Stomach (tissue), 8 donors: ENCODE measurements at regions not wholly inside any gene's neighbourhood (a gene's known extent, or its start where the extent isn't known, plus 50 kb on each side); places are given as distances from the start of the nearest gene placed in this dataset.

Experiments
- DNase-seq, 2 donors: peaks; one replicate each; pipeline versions ENCODE4 v3.0.0 to v3.0.0-alpha.2; 2013 to 2019
- H3K27ac ChIP-seq, 5 donors: fragments of 200-600 bp in 4 of 5; sonication (generic) in 4 of 5; one replicate each; pipeline ENCODE4 v1.5.1; 2013 to 2019; ENCODE audit warnings: mild to moderate bottlenecking in 1 of 5, moderate library complexity in 1 of 5
- H3K27me3 ChIP-seq, 3 donors: fragments of 200-600 bp; sonication (generic); one replicate each; pipeline ENCODE4 v1.5.1; 2017 to 2019; ENCODE audit warnings: mixed run types in 1 of 3
- H3K36me3 ChIP-seq, 4 donors: fragments of 200-600 bp; sonication (generic); 1 replicate in 3 of 4; 2 replicates in 1 of 4; pipeline ENCODE4 v1.5.1; 2016 to 2019
- H3K4me1 ChIP-seq, 4 donors: fragments of 200-600 bp; sonication (generic); one replicate each; pipeline ENCODE4 v1.5.1; 2016 to 2019
- H3K4me3 ChIP-seq, 4 donors: fragments of 200-600 bp; sonication (generic) in 3 of 4; one replicate each; pipeline ENCODE4 v1.5.1; 2016 to 2019; ENCODE audit warnings: mild to moderate bottlenecking in 1 of 4
- H3K9me3 ChIP-seq, 4 donors: fragments of 200-600 bp; sonication (generic); one replicate each; pipeline ENCODE4 v1.5.1; 2016 to 2019
- EP300 ChIP-seq: sonication (generic); formaldehyde crosslinking; IDR thresholded peaks from one replicate; pipeline ENCODE4 v1.6.1; 2017; ENCODE audit warnings: antibody characterized with exemption
- POLR2A ChIP-seq, 4 donors: fragments of 450-650 bp; IDR thresholded peaks; one replicate each; pipeline ENCODE4 v1.6.1; 2016; ENCODE audit warnings: antibody characterized with exemption in 4 of 4, control low read depth in 2 of 4, mild to moderate bottlenecking in 1 of 4, moderate library complexity in 1 of 4
- POLR2AphosphoS5 ChIP-seq, 3 donors: sonication (generic); formaldehyde crosslinking; IDR thresholded peaks; one replicate each; pipeline ENCODE4 v1.6.1; 2016; ENCODE audit warnings: antibody characterized with exemption in 3 of 3
- WGBS, 5 donors: extraction: QIAGEN DNeasy Blood & Tissue Kit in 3 of 5; methylation state at CpG; one replicate each; pipeline versions ENCODE4 v1.1.5 to v1.1.7; 2013 to 2018; 5-methylcytosine and 5-hydroxymethylcytosine counted together
- intact Hi-C: fragments of 100-400 bp; cut with DNase I; formaldehyde crosslinking; loops from one replicate; pipeline ENCODE4 v1.15.1; 2023; ENCODE audit warnings: low total_unique reads
- TF ChIP-seq, protein P1 (sequence below), 7 experiments: fragments of 450-650 bp in 4 of 7; fragments of 200-600 bp in 3 of 7; sonication (generic) in 3 of 7; IDR thresholded peaks; one replicate each; pipeline ENCODE4 v1.5.1; 2016 to 2019; ENCODE audit warnings: antibody characterized with exemption in 7 of 7, control low read depth in 2 of 7, mild to moderate bottlenecking in 1 of 7
- donor health status: healthy with polysubstance abuse.
- donor health status: Bipolar disorder and iron deficiency.
- donor health status: healthy.

DNA sequence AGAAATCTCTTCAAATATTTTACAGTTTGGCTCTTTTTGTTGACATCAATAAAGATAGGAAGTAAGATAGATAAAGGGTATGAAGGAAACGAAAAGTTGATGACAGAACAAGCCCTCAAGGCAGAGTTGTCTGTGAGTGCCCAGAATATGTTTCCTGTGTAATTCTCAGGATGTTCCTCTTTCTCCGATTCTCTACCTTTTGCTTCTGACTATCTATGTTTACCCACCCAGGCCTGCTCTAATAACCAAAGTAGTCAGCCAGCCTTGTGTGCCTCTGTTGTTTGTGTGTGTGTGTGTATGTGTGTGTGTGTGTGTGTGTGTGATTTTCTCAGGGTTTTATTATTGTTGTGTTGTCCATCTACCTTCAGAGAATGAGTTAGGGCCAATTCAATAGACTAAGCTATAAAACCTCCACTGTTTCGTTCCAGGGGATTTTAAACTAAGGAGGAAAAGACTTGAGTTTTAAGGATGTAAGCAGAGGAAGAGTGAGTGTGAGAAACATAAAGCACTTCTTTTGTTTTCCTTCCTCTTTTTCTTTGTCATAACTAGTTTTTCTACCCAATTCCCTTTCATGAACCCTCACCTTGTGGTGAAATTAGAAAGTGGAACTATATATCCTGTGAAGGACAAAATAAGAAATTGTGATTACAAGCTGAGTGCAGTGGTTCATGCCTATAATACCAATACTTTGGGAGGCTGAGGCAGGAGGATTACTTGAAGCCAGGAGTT lies 627.4 kb upstream of the NR5A2 start:
- no peak for DNase-seq
- H3K4me3 ChIP-seq = no peak overlapping the region
- no peak for TF ChIP-seq POLR2AphosphoS5 (IDR thresholded peaks at IDR 0.05)
- TF ChIP-seq EP300 = no peak
- 54 to 70% (median 62%) methylated on average over 3 of the region's 3 CpGs for WGBS, 5 donors
- no peaks in the 10 kb centered on the region for H3K27me3 ChIP-seq
- no peaks in the 10 kb centered on the region for H3K9me3 ChIP-seq
- intact Hi-C loops = no loop called here
- no peaks in the 10 kb centered on the region for H3K36me3 ChIP-seq
- no peak overlapping the region for H3K27ac ChIP-seq
- no peaks in the 10 kb centered on the region for H3K4me1 ChIP-seq

DNA sequence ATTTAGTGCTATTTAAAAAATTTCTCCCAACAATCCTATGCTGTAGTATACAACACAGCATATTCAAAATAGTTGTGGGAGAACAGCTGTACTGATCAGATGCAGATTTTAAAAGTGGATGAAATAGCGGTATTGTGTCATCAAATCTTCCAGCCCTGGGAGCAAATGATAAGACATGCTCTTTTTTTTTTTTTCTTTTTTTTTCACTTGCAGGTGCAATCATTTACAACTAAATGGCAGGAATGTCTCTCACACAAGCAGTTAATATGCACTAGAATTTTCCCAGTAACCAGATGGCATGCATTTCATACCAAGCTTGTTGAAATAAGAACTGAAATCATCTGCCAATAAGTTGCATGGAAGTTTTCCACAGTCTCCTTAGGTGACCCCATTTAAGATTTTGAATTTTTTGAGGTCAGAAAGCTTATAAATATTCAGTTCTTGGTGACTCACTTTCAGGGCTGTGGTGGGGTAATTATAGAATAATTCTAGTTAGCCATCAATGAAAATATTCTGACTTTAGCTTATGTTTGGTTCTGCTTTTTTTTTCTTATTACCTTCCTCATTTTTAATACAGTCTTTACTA lies 623.9 kb upstream of the NR5A2 start:
- Histone ChIP-seq H3K27ac (no peak overlapping the region), H3K9me3 (no peaks in the 10 kb centered on the region), H3K36me3 (no peaks in the 10 kb centered on the region), H3K4me1 (no peaks in the 10 kb centered on the region), H3K4me3 (no peak overlapping the region), H3K27me3 (no peaks in the 10 kb centered on the region)
- intact Hi-C loops = no loop called here
- TF ChIP-seq POLR2A (IDR thresholded peaks at IDR 0.05) = no peak
- no peak for TF ChIP-seq EP300
- TF ChIP-seq, protein P1, sequence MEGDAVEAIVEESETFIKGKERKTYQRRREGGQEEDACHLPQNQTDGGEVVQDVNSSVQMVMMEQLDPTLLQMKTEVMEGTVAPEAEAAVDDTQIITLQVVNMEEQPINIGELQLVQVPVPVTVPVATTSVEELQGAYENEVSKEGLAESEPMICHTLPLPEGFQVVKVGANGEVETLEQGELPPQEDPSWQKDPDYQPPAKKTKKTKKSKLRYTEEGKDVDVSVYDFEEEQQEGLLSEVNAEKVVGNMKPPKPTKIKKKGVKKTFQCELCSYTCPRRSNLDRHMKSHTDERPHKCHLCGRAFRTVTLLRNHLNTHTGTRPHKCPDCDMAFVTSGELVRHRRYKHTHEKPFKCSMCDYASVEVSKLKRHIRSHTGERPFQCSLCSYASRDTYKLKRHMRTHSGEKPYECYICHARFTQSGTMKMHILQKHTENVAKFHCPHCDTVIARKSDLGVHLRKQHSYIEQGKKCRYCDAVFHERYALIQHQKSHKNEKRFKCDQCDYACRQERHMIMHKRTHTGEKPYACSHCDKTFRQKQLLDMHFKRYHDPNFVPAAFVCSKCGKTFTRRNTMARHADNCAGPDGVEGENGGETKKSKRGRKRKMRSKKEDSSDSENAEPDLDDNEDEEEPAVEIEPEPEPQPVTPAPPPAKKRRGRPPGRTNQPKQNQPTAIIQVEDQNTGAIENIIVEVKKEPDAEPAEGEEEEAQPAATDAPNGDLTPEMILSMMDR (IDR thresholded peaks at IDR 0.05) = no peak
- no peak for TF ChIP-seq POLR2AphosphoS5 (IDR thresholded peaks at IDR 0.05)
- no peak for DNase-seq
- WGBS, 5 donors = 74 to 88% (median 76%) methylated on average over 1 of the region's 1 CpG

DNA sequence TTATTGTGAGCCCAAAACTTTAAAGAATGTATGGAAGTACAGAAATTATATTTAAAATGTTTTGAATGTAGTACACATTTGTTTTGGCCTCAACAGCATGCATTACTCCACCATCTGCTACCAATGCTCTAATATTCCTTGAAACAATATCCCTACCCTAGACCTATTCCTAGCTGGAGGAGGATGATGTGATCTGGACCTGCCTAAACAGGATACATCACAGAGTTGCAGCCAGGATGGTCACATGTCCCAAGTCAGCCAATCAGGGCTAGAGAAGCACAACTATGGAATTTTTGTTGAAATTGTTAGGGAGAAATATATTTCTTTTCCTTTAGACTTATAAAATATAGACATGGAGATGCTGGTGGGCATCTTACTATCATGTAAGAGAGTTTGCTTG lies 623.3 kb upstream of the NR5A2 start:
- no peaks in the 10 kb centered on the region for H3K36me3 ChIP-seq
- intact Hi-C loops = no loop called here

DNA sequence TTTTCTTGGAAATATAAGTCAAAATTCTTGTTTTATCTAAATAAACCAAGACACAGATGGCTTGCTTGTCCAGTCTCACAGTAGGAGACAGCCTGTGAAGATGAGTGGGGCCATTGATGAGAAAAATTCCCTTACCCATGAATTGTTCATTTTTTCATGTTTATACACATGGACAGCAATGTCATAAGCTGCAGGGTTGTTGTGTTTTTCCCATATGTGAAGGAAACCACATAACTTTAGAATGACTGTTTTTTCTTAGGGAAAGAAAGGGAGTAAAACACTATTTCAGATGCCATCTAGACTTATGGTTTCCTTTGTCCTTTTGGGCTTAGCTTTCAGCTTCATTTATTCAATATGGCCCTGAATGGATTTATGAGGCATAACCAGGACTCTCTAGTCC lies 622.5 kb upstream of the NR5A2 start:
- Histone ChIP-seq H3K36me3 (no peaks in the 10 kb centered on the region), H3K4me1 (no peaks in the 10 kb centered on the region), H3K9me3 (no peaks in the 10 kb centered on the region), H3K27ac (no peak overlapping the region), H3K27me3 (no peaks in the 10 kb centered on the region), H3K4me3 (no peak overlapping the region)
- DNase-seq = no peak
- no peak for TF ChIP-seq POLR2AphosphoS5 (IDR thresholded peaks at IDR 0.05)
- no peak for TF ChIP-seq EP300
- intact Hi-C loops = no loop called here

More for the DNA sequence above, 623.3 kb upstream of the NR5A2 start:
- Histone ChIP-seq H3K27me3 (no peaks in the 10 kb centered on the region), H3K4me3 (no peak overlapping the region), H3K27ac (no peak overlapping the region), H3K4me1 (no peaks in the 10 kb centered on the region), H3K9me3 (no peaks in the 10 kb centered on the region)
- no peak for TF ChIP-seq POLR2AphosphoS5 (IDR thresholded peaks at IDR 0.05)
- TF ChIP-seq POLR2A (IDR thresholded peaks at IDR 0.05) = no peak
- TF ChIP-seq, protein P1 (IDR thresholded peaks at IDR 0.05) = no peak
- TF ChIP-seq EP300 = no peak
- no peak for DNase-seq

DNA sequence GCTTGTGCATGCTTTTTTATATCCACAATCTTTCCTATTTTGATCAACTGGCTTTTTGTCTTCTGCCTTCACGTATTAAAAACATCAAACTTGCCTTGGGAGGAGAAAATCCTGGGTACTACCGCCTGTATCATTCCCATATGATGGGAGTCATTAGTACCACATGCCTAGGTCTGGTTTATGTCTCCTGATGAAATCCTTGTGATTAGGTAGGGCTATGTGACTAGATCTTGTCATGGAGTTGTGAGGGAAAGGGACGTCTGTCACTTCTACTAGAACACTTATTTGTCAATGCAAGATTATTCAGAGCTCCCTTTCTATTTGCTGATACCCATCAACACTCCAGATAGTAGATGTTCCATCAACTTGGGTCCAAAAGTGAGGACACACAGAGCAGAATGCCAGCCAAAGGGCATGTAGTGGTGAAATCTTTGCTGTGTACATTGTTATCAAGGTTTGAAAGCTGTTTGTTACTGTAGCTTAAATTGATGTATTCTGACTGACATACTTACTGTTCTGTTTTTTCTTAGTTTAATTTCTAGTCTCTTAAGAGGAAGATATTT lies 621.8 kb upstream of the NR5A2 start:
- TF ChIP-seq, protein P1 (IDR thresholded peaks at IDR 0.05) = no peak
- TF ChIP-seq POLR2A (IDR thresholded peaks at IDR 0.05) (no peak), POLR2AphosphoS5 (IDR thresholded peaks at IDR 0.05) (no peak), EP300 (no peak)
- intact Hi-C loops = no loop called here
- WGBS, 5 donors = 63 to 89% (median 85%) methylated on average over 3 of the region's 3 CpGs
- no peak for DNase-seq
- Histone ChIP-seq H3K27me3 (no peaks in the 10 kb centered on the region), H3K9me3 (no peaks in the 10 kb centered on the region), H3K27ac (no peak overlapping the region), H3K36me3 (no peaks in the 10 kb centered on the region), H3K4me3 (no peak overlapping the region), H3K4me1 (no peaks in the 10 kb centered on the region)
